WERI-Rb-1 (cell line): ENCODE measurements at regions not wholly inside any gene's neighbourhood (a gene's known extent, or its start where the extent isn't known, plus 50 kb on each side); places are given as distances from the start of the nearest gene placed in this dataset.

Source experiments
- DNase-seq: peaks from one replicate; pipeline ENCODE4 v3.0.0-alpha.2; 2020
- H3K27ac ChIP-seq: fragments of 250-450 bp; sonication (Bioruptor Pico); 2 replicates; pipeline ENCODE4 v1.5.1; 2020; ENCODE audit warnings: mild to moderate bottlenecking, moderate library complexity
- H3K27me3 ChIP-seq: fragments of 250-450 bp; sonication (Bioruptor Pico); 2 replicates; pipeline ENCODE4 v1.5.1; 2021; ENCODE audit warnings: mild to moderate bottlenecking, low read depth, moderate library complexity; ENCODE audit not compliant: insufficient read depth, severe bottlenecking
- H3K36me3 ChIP-seq: fragments of 250-450 bp; sonication (Bioruptor Pico); 2 replicates; pipeline ENCODE4 v1.5.1; 2020; ENCODE audit warnings: mild to moderate bottlenecking, moderate library complexity
- H3K4me3 ChIP-seq: 2 replicates; pipeline ENCODE4 v1.5.1; 2011; ENCODE audit warnings: low read depth, mild to moderate bottlenecking, control low read depth, low read length
- H3K9me3 ChIP-seq: fragments of 250-450 bp; sonication (Bioruptor Pico); 2 replicates; pipeline ENCODE4 v1.5.1; 2021; ENCODE audit warnings: mild to moderate bottlenecking, moderate library complexity; ENCODE audit not compliant: severe bottlenecking
- CTCF ChIP-seq: IDR thresholded peaks from 2 replicates; pipeline ENCODE4 v1.5.1; 2011; ENCODE audit warnings: low read depth, mild to moderate bottlenecking, control low read depth, inconsistent platforms, low read length

- no peak for TF ChIP-seq CTCF
- Histone ChIP-seq H3K27ac (no peak overlapping the region), H3K9me3 (no peaks in the 10 kb centered on the region), H3K4me3 (no peak overlapping the region), H3K27me3 (no peaks in the 10 kb centered on the region), H3K36me3 (no peaks in the 10 kb centered on the region)
- no peak for DNase-seq
These were observed 401.3 kb upstream of the CADM1 start for GRCh38 chr11:115905341-115906000.

- Histone ChIP-seq H3K36me3 (no peaks in the 10 kb centered on the region), H3K9me3 (no peaks in the 10 kb centered on the region), H3K4me3 (no peak overlapping the region), H3K27ac (no peak overlapping the region), H3K27me3 (no peaks in the 10 kb centered on the region)
- no peak for TF ChIP-seq CTCF
- no peak for DNase-seq
These were observed 399.0 kb upstream of the CADM1 start for GRCh38 chr11:115903179-115903578.

- no peak overlapping the region for H3K27ac ChIP-seq
- TF ChIP-seq CTCF = no peak
- H3K4me3 ChIP-seq = no peak overlapping the region
- no peaks in the 10 kb centered on the region for H3K9me3 ChIP-seq
- DNase-seq = no peak
- H3K36me3 ChIP-seq = no peaks in the 10 kb centered on the region
- H3K27me3 ChIP-seq = no peaks in the 10 kb centered on the region
These were observed 396.9 kb upstream of the CADM1 start for GRCh38 chr11:115901069-115901468.

- no peak for TF ChIP-seq CTCF
- Histone ChIP-seq H3K36me3 (no peaks in the 10 kb centered on the region), H3K27ac (no peak overlapping the region), H3K4me3 (no peak overlapping the region), H3K27me3 (no peaks in the 10 kb centered on the region), H3K9me3 (no peaks in the 10 kb centered on the region)
- DNase-seq = no peak
These were observed 395.9 kb upstream of the CADM1 start for GRCh38 chr11:115900111-115900510.

- Histone ChIP-seq H3K27ac (no peak overlapping the region), H3K4me3 (no peak overlapping the region), H3K27me3 (no peaks in the 10 kb centered on the region), H3K36me3 (no peaks in the 10 kb centered on the region), H3K9me3 (no peaks in the 10 kb centered on the region)
- no peak for DNase-seq
- no peak for TF ChIP-seq CTCF
These were observed 393.5 kb upstream of the CADM1 start for GRCh38 chr11:115897707-115898106.

GRCh38 chr11:115896084-115896483 lies 391.9 kb upstream of the CADM1 start:
- Histone ChIP-seq H3K27me3 (no peaks in the 10 kb centered on the region), H3K4me3 (no peak overlapping the region), H3K36me3 (no peaks in the 10 kb centered on the region), H3K9me3 (no peaks in the 10 kb centered on the region), H3K27ac (no peak overlapping the region)
- no peak for TF ChIP-seq CTCF
- no peak for DNase-seq
